Activated naive CD4-positive, alpha-beta T cell treated with anti-CD3 and anti-CD28 coated beads for 36 hours (primary cell): ENCODE measurements at regions not wholly inside any gene's neighbourhood (a gene's known extent, or its start where the extent isn't known, plus 50 kb on each side); places are given as distances from the start of the nearest gene placed in this dataset.
A peak's percentile ranks its signal among the peaks of the same experiment; 100 is the strongest.

ENCODE experiments used
- CTCF ChIA-PET: fragments of 350-600 bp; sonication (Branson Sonifier 250); formaldehyde crosslinking; loops from one replicate; lab custom pipeline; 2021; ENCODE audit warnings: antibody characterized with exemption; lab: Charles Lee
- DNase-seq: peaks from one replicate; pipeline ENCODE4 v3.0.0-alpha.2; 2020
- H3K27ac Mint-ChIP-seq: one replicate; pipeline ENCODE4 v1.8.0; 2021; ENCODE audit warnings: mild to moderate bottlenecking, mixed read lengths
- H3K27me3 Mint-ChIP-seq: one replicate; pipeline ENCODE4 v1.8.0; 2021; ENCODE audit warnings: low read depth, mixed read lengths
- H3K36me3 Mint-ChIP-seq: one replicate; pipeline ENCODE4 v1.8.0; 2021; ENCODE audit warnings: low read depth, mixed read lengths
- H3K4me1 Mint-ChIP-seq: one replicate; pipeline ENCODE4 v1.8.0; 2021; ENCODE audit warnings: low read depth, mixed read lengths
- H3K4me3 Mint-ChIP-seq: one replicate; pipeline ENCODE4 v1.8.0; 2021; ENCODE audit warnings: mild to moderate bottlenecking, moderate library complexity, mixed read lengths
- H3K9me3 Mint-ChIP-seq: one replicate; pipeline ENCODE4 v1.8.0; 2021; ENCODE audit warnings: mixed read lengths
- intact Hi-C: fragments of 100-400 bp; cut with micrococcal nuclease; formaldehyde crosslinking; loops from one replicate; pipeline ENCODE4 v1.15.1; 2023

- CTCF ChIA-PET: no interaction called here
- Mint-ChIP-seq H3K4me1 (no peaks in the 10 kb centered on the region), H3K4me3 (no peak overlapping the region), H3K27me3 (no peaks in the 10 kb centered on the region), H3K36me3 (peaks cover 7% of the 10 kb centered on the region), H3K27ac (no peak overlapping the region), H3K9me3 (no peaks in the 10 kb centered on the region)
- intact Hi-C loops: no loop called here
- no peak for DNase-seq
These were observed 115.8 kb upstream of the GMDS start for GRCh38 chr6:2361195-2361594.

DNA sequence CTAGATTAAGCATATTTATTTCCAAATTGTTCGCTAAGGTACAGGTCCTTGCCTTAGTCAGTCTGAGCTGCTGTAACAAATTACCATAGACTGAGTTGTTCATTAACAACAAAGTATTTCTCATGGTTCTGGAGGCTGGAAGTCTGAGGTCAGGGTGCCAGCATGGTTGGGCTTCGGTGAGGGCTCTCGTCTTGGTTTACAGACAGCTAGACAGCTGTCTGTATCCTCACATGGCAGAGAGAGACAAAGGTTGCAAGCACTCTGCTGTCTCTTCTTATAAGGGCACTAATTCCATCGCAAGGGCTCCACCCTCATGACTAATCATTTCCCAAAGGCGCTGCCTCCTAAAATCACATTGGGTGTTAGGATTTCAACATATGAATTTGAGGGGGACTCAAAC is 115.3 kb upstream of the GMDS start:
- H3K27me3 Mint-ChIP-seq: no peaks in the 10 kb centered on the region
- CTCF ChIA-PET: no interaction called here
- no peaks in the 10 kb centered on the region for H3K9me3 Mint-ChIP-seq
- no peak for DNase-seq
- no peak overlapping the region for H3K27ac Mint-ChIP-seq
- intact Hi-C loops: no loop called here
- H3K4me3 Mint-ChIP-seq: no peak overlapping the region
- H3K36me3 Mint-ChIP-seq: peaks cover 7% of the 10 kb centered on the region
- H3K4me1 Mint-ChIP-seq: no peaks in the 10 kb centered on the region

DNA sequence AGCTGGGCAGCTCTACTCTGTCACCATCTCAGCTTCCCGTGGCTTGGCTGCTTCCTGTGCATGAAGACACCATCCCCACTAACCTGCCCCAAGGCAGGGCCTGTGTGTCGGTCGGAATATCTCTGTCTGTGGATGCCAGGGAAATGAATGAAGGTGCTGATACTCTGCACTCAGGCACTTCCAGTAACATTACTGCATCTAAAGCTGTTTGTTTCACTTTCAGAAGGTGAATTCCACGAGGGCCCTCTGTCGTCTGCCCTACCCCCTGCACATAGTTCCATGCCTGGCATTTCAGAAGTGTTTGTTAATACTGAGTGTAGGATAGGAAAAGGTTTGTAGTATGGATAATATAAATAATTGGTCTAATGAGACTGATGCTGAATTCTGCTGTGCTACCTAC is 114.7 kb upstream of the GMDS start:
- H3K4me1 Mint-ChIP-seq: no peaks in the 10 kb centered on the region
- no peak overlapping the region for H3K27ac Mint-ChIP-seq
- H3K36me3 Mint-ChIP-seq: peaks cover 7% of the 10 kb centered on the region
- DNase-seq: no peak
- intact Hi-C loops: no loop called here
- no peak overlapping the region for H3K4me3 Mint-ChIP-seq
- no peaks in the 10 kb centered on the region for H3K9me3 Mint-ChIP-seq
- CTCF ChIA-PET: no interaction called here
- no peaks in the 10 kb centered on the region for H3K27me3 Mint-ChIP-seq

- CTCF ChIA-PET: interaction anchor here (1.9 kb wide), 2 partner anchors 10 to 749 kb away, joined by 4 to 11 read pairs; no protein-coding TSS in a partner anchor
- H3K9me3 Mint-ChIP-seq: no peaks in the 10 kb centered on the region
- intact Hi-C loops: loop anchor here (2.0 kb wide), 2 partner anchors 250 to 758 kb away; no protein-coding TSS in a partner anchor
- H3K27ac Mint-ChIP-seq: no peak overlapping the region
- DNase-seq: no peak
- H3K36me3 Mint-ChIP-seq: peaks cover under 1% of the 10 kb centered on the region
- H3K27me3 Mint-ChIP-seq: no peaks in the 10 kb centered on the region
- no peak overlapping the region for H3K4me3 Mint-ChIP-seq
- H3K4me1 Mint-ChIP-seq: no peaks in the 10 kb centered on the region
These were observed 109.7 kb upstream of the GMDS start for GRCh38 chr6:2355150-2355549.

GRCh38 chr6:2354138-2354491 is 108.7 kb upstream of the GMDS start:
- Mint-ChIP-seq H3K4me3 (no peak overlapping the region), H3K9me3 (no peaks in the 10 kb centered on the region), H3K27ac (no peak overlapping the region), H3K27me3 (no peaks in the 10 kb centered on the region), H3K4me1 (no peaks in the 10 kb centered on the region), H3K36me3 (no peaks in the 10 kb centered on the region)
- intact Hi-C loops: loop anchor here (1.0 to 2.0 kb wide), 5 partner anchors 145 to 757 kb away; no protein-coding TSS in a partner anchor
- no peak for DNase-seq
- CTCF ChIA-PET: interaction anchor here (0.6 to 2.1 kb wide), 13 partner anchors 9 to 757 kb away, joined by 3 to 20 read pairs (median 4); no protein-coding TSS in a partner anchor

DNA sequence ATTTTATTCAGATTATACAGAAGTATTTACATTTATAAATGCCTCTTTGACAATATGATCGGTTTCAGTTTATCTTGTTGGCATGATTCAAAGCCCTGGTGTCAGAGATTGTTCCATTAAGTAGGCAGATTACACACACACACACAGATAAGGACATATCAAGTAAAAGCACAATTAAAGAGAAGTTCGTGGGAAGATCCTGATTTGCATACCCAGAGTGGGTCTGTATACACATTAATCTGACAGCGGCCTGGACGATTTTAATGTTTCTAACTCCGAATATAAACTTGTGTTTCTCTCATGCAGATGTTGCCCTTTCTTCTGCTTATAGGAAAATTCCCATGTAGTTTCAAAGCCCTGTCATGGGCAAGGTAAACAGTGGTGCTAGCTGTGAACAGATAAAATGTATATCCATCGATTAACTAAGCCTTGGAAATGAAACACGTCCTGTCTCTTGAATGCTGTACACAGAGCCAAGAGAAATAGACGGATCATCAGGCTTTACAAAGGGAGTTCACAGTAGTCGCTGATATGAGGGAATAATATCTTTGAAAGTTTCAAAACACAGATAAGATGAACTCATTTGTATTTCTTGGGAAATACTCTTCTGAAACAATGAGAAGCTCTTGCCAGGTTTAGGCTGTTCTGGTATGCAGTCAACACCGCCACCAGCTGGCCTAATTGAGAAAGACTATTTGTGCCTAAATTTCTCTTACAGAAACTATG is 108.2 kb upstream of the GMDS start:
- Mint-ChIP-seq H3K4me1 (no peaks in the 10 kb centered on the region), H3K27ac (no peak overlapping the region), H3K27me3 (no peaks in the 10 kb centered on the region), H3K4me3 (no peak overlapping the region), H3K9me3 (no peaks in the 10 kb centered on the region), H3K36me3 (no peaks in the 10 kb centered on the region)
- intact Hi-C loops: loop anchor here (1.0 to 2.0 kb wide), 5 partner anchors 144 to 757 kb away; no protein-coding TSS in a partner anchor
- DNase-seq: peak; percentile 84
- CTCF ChIA-PET: interaction anchor here (0.6 to 2.1 kb wide), 13 partner anchors 10 to 757 kb away, joined by 3 to 20 read pairs (median 4); no protein-coding TSS in a partner anchor

GRCh38 chr6:2351807-2352431 is 106.5 kb upstream of the GMDS start:
- Mint-ChIP-seq H3K27ac (no peak overlapping the region), H3K9me3 (no peaks in the 10 kb centered on the region), H3K4me1 (no peaks in the 10 kb centered on the region), H3K36me3 (no peaks in the 10 kb centered on the region), H3K4me3 (no peak overlapping the region), H3K27me3 (no peaks in the 10 kb centered on the region)
- DNase-seq: no peak
- intact Hi-C loops: no loop called here
- CTCF ChIA-PET: interaction anchor here (0.8 to 1.4 kb wide), 5 partner anchors 97 to 747 kb away, joined by 3 to 5 read pairs (median 4); no protein-coding TSS in a partner anchor

DNA sequence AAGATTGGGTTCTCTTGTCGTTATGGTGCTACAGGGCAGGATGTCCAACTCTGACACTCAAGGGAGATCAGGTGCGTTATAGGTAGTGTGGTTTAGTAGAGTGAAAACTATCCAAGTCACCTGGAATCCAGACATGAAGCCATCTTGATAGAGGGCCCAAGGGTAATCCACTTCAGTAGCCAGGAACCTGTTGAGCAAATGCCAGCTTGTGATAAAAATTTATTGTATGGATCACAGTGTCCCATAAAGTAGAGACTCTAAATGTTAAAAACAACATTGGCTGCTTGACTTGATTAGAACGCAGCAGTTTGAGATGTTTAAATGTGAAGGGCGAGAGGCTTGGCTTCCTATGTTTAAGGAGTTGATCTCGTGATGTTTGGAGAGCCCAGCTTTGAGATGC is 105.7 kb upstream of the GMDS start:
- Mint-ChIP-seq H3K9me3 (no peaks in the 10 kb centered on the region), H3K4me3 (no peak overlapping the region), H3K27me3 (no peaks in the 10 kb centered on the region), H3K36me3 (no peaks in the 10 kb centered on the region), H3K27ac (no peak overlapping the region), H3K4me1 (no peaks in the 10 kb centered on the region)
- CTCF ChIA-PET: interaction anchor here (0.8 to 1.4 kb wide), 3 partner anchors 142 to 746 kb away, joined by 3 to 4 read pairs (median 3); no protein-coding TSS in a partner anchor
- DNase-seq: no peak
- intact Hi-C loops: no loop called here

GRCh38 chr6:2346078-2346477 is 100.7 kb upstream of the GMDS start:
- CTCF ChIA-PET: no interaction called here

GRCh38 chr6:2344319-2344905 is 99.0 kb upstream of the GMDS start:
- no peak overlapping the region for H3K27ac Mint-ChIP-seq
- CTCF ChIA-PET: no interaction called here

More at GRCh38 chr6:2346078-2346477, 100.7 kb upstream of the GMDS start:
- Mint-ChIP-seq H3K4me1 (no peaks in the 10 kb centered on the region), H3K27me3 (no peaks in the 10 kb centered on the region), H3K4me3 (no peak overlapping the region), H3K27ac (no peak overlapping the region), H3K9me3 (peaks cover 9% of the 10 kb centered on the region), H3K36me3 (peaks cover 5% of the 10 kb centered on the region)
- intact Hi-C loops: no loop called here
- DNase-seq: no peak

GRCh38 chr6:2327591-2327990 is 82.2 kb upstream of the GMDS start:
- no peak for DNase-seq
- Mint-ChIP-seq H3K4me3 (no peak overlapping the region), H3K9me3 (peaks cover 35% of the 10 kb centered on the region), H3K27me3 (no peaks in the 10 kb centered on the region), H3K4me1 (no peaks in the 10 kb centered on the region), H3K27ac (no peak overlapping the region), H3K36me3 (peaks cover 45% of the 10 kb centered on the region)
- CTCF ChIA-PET: no interaction called here
- intact Hi-C loops: no loop called here

More at GRCh38 chr6:2344319-2344905, 99.0 kb upstream of the GMDS start:
- Mint-ChIP-seq H3K27me3 (no peaks in the 10 kb centered on the region), H3K4me3 (no peak overlapping the region), H3K9me3 (peaks cover 17% of the 10 kb centered on the region), H3K4me1 (no peaks in the 10 kb centered on the region), H3K36me3 (peaks cover 5% of the 10 kb centered on the region)
- no peak for DNase-seq
- intact Hi-C loops: no loop called here

- H3K4me3 Mint-ChIP-seq: no peak overlapping the region
- intact Hi-C loops: no loop called here
- peaks cover 40% of the 10 kb centered on the region for H3K9me3 Mint-ChIP-seq
- no peaks in the 10 kb centered on the region for H3K4me1 Mint-ChIP-seq
- peaks cover 53% of the 10 kb centered on the region for H3K36me3 Mint-ChIP-seq
- CTCF ChIA-PET: no interaction called here
- DNase-seq: no peak
- H3K27me3 Mint-ChIP-seq: no peaks in the 10 kb centered on the region
- H3K27ac Mint-ChIP-seq: no peak overlapping the region
These were observed 79.0 kb upstream of the GMDS start for GRCh38 chr6:2324166-2324953.
